ENCODE measurements at regions not wholly inside any gene's neighbourhood (a gene's known extent, or its start where the extent isn't known, plus 50 kb on each side); places are given as distances from the start of the nearest gene placed in this dataset.

DNA sequence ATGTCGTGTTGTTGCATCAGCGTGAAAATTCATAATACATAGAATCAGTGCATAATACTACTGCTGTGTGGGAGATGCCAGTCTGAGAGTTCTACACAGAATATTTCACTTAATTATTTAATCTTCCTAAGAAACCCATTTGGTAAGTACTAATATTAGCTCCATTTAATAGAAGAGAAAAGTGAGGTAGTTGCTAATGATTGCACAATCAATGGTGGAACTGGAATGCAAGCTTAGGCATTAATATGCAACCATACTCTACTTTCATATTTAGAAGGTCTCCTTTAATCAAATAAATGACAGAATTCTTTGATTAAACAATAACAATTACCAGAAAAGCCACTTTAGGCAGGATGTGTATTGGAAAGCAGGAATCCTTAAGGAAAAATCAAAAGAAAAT lies 660.7 kb upstream of the PHF14 start:
- Histone ChIP-seq H3K27me3 (ENCODE audit: low read depth) (no peaks in the 10 kb centered on the region), H3K27ac (replicated peaks) (no peak overlapping the region), H3K36me3 (no peaks in the 10 kb centered on the region), H3K4me1 (no peaks in the 10 kb centered on the region), H3K4me3 (no peak overlapping the region), H3K9me3 (replicated peaks) (peaks cover 5% of the 10 kb centered on the region)
- intact Hi-C loops (cut with micrococcal nuclease) = no loop called here
- no peak for DNase-seq
- TF ChIP-seq, protein P1, sequence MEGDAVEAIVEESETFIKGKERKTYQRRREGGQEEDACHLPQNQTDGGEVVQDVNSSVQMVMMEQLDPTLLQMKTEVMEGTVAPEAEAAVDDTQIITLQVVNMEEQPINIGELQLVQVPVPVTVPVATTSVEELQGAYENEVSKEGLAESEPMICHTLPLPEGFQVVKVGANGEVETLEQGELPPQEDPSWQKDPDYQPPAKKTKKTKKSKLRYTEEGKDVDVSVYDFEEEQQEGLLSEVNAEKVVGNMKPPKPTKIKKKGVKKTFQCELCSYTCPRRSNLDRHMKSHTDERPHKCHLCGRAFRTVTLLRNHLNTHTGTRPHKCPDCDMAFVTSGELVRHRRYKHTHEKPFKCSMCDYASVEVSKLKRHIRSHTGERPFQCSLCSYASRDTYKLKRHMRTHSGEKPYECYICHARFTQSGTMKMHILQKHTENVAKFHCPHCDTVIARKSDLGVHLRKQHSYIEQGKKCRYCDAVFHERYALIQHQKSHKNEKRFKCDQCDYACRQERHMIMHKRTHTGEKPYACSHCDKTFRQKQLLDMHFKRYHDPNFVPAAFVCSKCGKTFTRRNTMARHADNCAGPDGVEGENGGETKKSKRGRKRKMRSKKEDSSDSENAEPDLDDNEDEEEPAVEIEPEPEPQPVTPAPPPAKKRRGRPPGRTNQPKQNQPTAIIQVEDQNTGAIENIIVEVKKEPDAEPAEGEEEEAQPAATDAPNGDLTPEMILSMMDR (IDR thresholded peaks at IDR 0.05; ENCODE audit: borderline replicate concordance) = no peak

DNA sequence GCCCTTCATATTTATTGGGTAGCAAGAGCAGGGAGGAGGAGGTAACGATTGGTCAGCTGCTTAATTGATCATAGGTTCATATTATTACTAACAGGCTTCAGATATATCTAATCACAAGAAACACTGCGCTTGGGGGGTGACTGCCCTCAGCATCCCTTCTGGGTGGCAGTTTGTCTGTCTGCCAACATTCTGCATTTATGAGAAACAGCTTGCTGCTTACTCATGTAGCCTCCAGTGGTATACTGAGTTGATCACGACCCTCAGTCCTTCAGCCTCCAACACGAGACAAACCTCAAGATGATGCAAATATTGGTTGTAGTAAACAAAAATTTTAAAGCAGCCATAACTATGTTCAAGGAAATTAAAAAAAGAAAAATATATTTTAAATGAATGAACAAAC lies 657.8 kb upstream of the PHF14 start:
- TF ChIP-seq, protein P1 (IDR thresholded peaks at IDR 0.05; ENCODE audit: borderline replicate concordance) = no peak
- Histone ChIP-seq H3K4me1 (no peaks in the 10 kb centered on the region), H3K9me3 (replicated peaks) (peaks cover 32% of the 10 kb centered on the region), H3K27ac (replicated peaks) (no peak overlapping the region), H3K27me3 (ENCODE audit: low read depth) (no peaks in the 10 kb centered on the region), H3K4me3 (no peak overlapping the region), H3K36me3 (no peaks in the 10 kb centered on the region)
- DNase-seq = no peak
- intact Hi-C loops (cut with micrococcal nuclease) = no loop called here

DNA sequence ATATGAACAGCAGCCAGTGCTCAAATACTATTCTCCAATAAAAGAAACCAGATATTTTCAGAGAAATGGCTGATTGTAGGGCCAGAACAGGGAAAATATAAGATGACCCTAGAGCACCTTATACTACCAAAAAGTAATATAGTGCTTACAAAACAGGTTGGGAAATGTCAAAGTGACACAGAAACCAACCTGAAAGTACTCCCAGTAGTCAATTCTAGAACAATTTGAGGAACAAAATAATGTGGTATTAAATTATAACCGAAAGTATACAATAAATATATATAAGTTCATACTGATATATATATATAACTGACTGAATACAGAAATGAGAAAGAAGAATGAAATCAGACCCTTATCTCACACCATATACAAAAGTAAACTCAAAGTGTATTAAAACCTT lies 657.2 kb upstream of the PHF14 start:
- intact Hi-C loops (cut with micrococcal nuclease) = no loop called here
- no peak for DNase-seq

DNA sequence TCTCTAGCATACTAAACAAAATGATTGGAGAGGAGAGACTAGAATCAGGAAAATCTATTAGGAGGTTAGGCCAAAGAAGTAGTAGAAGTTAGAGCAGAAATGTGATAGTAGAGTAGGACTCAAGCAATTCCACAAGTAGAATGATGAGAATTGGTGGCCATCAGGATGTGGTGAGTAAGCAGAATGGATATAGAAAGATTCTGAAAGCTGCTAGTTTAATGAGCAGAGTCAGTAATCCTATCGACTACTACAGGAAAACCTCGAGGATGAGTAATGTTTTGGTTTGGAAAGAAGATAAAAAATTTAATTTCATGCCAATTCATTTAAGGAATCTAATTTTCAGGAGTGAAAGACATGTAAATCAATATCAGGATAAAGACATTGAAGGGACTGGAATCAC lies 648.3 kb upstream of the PHF14 start:
- no peak overlapping the region for H3K4me3 ChIP-seq
- intact Hi-C loops (cut with micrococcal nuclease) = no loop called here
- TF ChIP-seq, protein P1 (IDR thresholded peaks at IDR 0.05; ENCODE audit: borderline replicate concordance) = no peak

More for the DNA sequence above, 657.2 kb upstream of the PHF14 start:
- no peak overlapping the region for H3K27ac ChIP-seq (replicated peaks)
- no peaks in the 10 kb centered on the region for H3K4me1 ChIP-seq
- TF ChIP-seq, protein P1 (IDR thresholded peaks at IDR 0.05; ENCODE audit: borderline replicate concordance) = no peak
- no peak overlapping the region for H3K4me3 ChIP-seq
- no peaks in the 10 kb centered on the region for H3K27me3 ChIP-seq (ENCODE audit: low read depth)
- peaks cover 32% of the 10 kb centered on the region for H3K9me3 ChIP-seq (replicated peaks)
- no peaks in the 10 kb centered on the region for H3K36me3 ChIP-seq

DNA sequence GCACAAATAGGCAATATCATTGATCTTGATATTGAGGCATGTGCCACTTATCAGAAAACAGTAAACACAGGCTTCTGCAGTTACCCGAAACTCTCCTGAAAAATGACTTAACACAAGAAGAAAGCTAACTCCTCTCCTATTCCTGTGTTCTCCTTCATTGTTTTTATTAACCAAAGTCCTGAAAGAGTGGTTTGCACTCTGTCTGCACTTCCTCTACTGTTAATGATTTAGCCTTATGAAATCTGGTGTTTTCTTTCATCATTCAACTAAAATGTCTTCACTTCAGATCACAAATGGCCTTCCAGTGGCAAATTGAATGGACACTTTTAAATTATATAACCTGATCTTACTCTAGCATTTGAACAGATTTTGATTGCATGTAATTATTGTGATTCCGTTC lies 630.6 kb upstream of the PHF14 start:
- no peak overlapping the region for H3K27ac ChIP-seq (replicated peaks)
- TF ChIP-seq, protein P1 (IDR thresholded peaks at IDR 0.05; ENCODE audit: borderline replicate concordance) = no peak
- DNase-seq = no peak
- no peaks in the 10 kb centered on the region for H3K27me3 ChIP-seq (ENCODE audit: low read depth)
- no peaks in the 10 kb centered on the region for H3K4me1 ChIP-seq
- no peaks in the 10 kb centered on the region for H3K9me3 ChIP-seq (replicated peaks)
- no peak overlapping the region for H3K4me3 ChIP-seq
- intact Hi-C loops (cut with micrococcal nuclease) = no loop called here
- no peaks in the 10 kb centered on the region for H3K36me3 ChIP-seq

More for the DNA sequence above, 648.3 kb upstream of the PHF14 start:
- H3K27ac ChIP-seq (replicated peaks) = no peak overlapping the region
- no peaks in the 10 kb centered on the region for H3K27me3 ChIP-seq (ENCODE audit: low read depth)
- no peak for DNase-seq
- H3K36me3 ChIP-seq = no peaks in the 10 kb centered on the region
- H3K9me3 ChIP-seq (replicated peaks) = peaks cover 3% of the 10 kb centered on the region
- H3K4me1 ChIP-seq = no peaks in the 10 kb centered on the region

DNA sequence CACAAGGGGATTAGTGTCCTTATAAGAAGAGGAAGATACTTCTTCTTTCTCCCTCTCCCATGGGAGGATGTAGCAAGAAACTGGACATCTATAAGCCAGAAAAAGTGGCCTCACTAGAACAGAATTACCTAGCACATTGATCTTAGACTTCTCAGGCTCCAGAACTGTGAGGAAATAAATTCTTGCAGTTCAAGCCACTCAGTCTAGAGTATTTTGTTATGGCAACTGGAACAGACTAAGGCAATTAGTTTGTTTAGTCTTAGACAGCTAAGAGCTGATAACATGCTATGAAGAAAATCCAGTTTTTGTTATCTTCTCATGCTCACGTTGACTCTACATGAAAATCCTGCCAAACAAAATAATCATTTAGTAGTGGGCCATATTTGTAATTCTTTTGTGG lies 627.6 kb upstream of the PHF14 start:
- H3K27ac ChIP-seq (replicated peaks) = no peak overlapping the region
- H3K9me3 ChIP-seq (replicated peaks) = no peaks in the 10 kb centered on the region
- no peaks in the 10 kb centered on the region for H3K4me1 ChIP-seq
- H3K4me3 ChIP-seq = no peak overlapping the region
- no peaks in the 10 kb centered on the region for H3K27me3 ChIP-seq (ENCODE audit: low read depth)
- TF ChIP-seq, protein P1 (IDR thresholded peaks at IDR 0.05; ENCODE audit: borderline replicate concordance) = no peak
- H3K36me3 ChIP-seq = no peaks in the 10 kb centered on the region
- DNase-seq = no peak
- intact Hi-C loops (cut with micrococcal nuclease) = no loop called here

Data from left ventricle myocardium inferior (tissue), 1 donor.